ENCODE measurements at regions not wholly inside any gene's neighbourhood (a gene's known extent, or its start where the extent isn't known, plus 50 kb on each side); places are given as distances from the start of the nearest gene placed in this dataset.
A peak's percentile ranks its signal among the peaks of the same experiment; 100 is the strongest.
"Not testable (repeated sequence)": the region's sequence is repeated elsewhere in the genome, so short reads cannot be mapped to it uniquely, and the experiment has no call there.

- DNase-seq, result no peak
- intact Hi-C loops (cut with DNase I), result no loop called here
Measured at GRCh38 chr18:5728531-5728930, 166.8 kb downstream of the TMEM200C start.

GRCh38 chr18:5726011-5726410 lies 169.3 kb downstream of the TMEM200C start:
- peak in 1 of 42 donors; percentile 25 for DNase-seq
- intact Hi-C loops (cut with DNase I), result no loop called here

- DNase-seq, result no peak
- intact Hi-C loops (cut with DNase I), result no loop called here
Measured at GRCh38 chr18:5721924-5722323, 173.4 kb downstream of the TMEM200C start.

DNA sequence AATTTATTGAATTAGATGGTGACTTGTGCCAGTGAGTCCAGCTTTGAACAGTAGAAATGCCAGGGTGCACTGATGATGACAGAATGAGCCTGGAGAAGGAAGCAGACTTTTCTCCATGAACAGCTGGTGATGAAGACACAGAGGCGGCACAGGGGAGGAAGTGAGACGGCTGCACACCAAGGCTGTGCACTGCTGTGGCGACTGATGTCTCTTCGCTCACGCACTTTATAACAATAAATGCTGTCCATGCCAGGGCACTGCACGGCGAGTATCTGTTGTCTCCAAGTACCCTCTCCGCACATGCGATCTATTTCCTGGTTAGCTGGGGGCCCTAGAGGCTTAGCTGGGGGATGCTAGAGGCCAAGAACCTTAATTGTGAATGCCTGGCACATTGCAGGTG lies 175.2 kb downstream of the TMEM200C start:
- intact Hi-C loops (cut with DNase I), result no loop called here
- no peak for DNase-seq

GRCh38 chr18:5717256-5717655 lies 173.5 kb upstream of the EPB41L3 start:
- intact Hi-C loops (cut with DNase I), result no loop called here
- no peak for DNase-seq

DNA sequence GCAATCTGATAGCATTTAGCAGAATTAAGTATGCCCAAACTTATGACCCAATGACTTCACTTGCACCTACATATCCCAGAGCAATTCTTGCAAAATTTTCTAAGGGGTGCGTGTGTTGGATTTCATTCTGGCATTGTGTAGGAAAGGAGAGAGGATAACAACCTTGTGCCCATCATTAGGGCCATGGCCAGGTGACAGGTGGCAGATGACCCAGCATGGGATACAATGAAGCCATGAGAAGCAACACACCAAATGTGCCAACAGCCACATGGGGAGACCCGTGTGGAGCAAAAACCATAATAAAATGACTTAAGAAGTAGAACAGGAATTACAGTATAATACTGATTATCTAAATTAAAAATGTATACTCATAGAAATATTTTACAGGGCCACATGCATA lies 166.9 kb upstream of the EPB41L3 start:
- intact Hi-C loops (cut with DNase I), result no loop called here
- DNase-seq, result no peak

GRCh38 chr18:5710235-5710634 lies 166.4 kb upstream of the EPB41L3 start:
- intact Hi-C loops (cut with DNase I), result no loop called here
- DNase-seq, result no peak

GRCh38 chr18:5709476-5710095 lies 165.8 kb upstream of the EPB41L3 start:
- no peak for DNase-seq
- intact Hi-C loops (cut with DNase I), result no loop called here

GRCh38 chr18:5707586-5707985 lies 163.8 kb upstream of the EPB41L3 start:
- DNase-seq, result no peak
- intact Hi-C loops (cut with DNase I), result no loop called here

- intact Hi-C loops (cut with DNase I), result no loop called here
- no peak for DNase-seq
Measured at GRCh38 chr18:5705393-5705792, 161.6 kb upstream of the EPB41L3 start.

DNA sequence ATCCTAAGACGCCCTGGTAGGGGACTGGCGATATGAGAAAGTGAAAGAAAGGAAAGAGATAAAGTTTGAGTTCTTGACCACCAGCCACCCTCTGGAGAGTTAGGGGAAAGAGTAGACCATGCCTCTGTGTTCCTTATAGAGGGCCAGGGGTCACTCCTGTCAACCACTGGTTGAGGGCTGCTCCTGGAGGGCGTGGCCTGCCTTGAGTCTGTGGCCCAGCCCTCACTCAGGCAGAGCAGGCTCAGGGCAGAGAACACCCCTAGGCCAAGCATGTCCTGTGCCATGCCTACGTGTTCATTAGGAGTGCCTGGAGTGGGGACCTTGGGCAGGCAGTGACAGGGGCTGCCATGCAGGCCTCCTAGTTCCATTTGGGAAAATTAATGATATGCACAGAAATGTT lies 161.1 kb upstream of the EPB41L3 start:
- intact Hi-C loops (cut with DNase I), result no loop called here
- DNase-seq, result no peak

DNA sequence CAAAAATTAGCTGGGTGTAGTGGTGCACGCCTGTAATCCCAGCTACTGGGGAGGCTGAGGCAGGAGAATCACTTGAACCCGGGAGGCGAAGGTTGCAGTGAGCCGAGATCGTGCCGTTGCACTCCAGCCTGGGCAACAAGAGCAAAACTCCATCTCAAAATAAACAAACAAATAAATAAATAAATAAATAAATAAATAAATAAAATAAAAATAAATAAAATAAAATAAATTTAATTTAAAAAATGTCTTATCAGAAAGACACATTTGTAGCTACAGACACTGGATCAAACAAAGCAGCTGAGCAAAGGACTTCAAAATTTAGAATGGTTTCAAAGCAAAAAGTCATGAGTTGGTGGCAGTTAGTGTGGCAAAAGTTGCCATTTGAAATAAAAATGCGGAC lies 158.2 kb upstream of the EPB41L3 start:
- DNase-seq; intact Hi-C loops (cut with DNase I): not testable (repeated sequence)

- intact Hi-C loops (cut with DNase I), result no loop called here
- DNase-seq, result no peak
Measured at GRCh38 chr18:5693699-5694294, 150.0 kb upstream of the EPB41L3 start.

DNA sequence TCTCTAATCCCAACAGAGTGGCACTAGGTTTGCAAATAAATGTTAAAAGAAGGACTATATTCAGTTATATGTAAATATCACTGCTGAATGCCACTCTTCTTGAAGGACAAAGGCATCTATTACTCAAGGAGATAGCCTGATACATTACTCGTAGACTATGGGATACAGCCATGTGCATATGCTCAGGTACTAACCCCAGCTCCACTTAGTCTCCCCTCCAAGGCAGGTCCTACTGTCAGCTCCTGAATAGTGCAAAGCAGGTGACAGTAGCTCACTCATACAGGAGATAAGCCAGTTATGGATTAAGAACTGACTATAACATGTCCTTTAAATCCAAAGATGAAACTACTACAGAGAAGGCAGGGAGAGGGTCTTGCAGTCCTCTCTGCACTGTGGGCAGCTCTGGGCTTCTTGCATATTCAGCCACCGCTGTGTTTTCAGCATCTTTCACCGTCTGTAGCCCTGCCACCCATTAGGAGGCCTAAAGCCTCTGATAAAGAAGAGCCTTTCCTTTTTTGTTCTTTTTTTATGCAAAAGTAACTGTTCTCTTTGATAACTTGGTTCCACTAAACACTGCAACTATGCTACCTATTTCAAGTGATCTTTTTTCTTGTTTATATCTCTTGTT lies 135.1 kb upstream of the EPB41L3 start:
- intact Hi-C loops (cut with DNase I), result no loop called here
- no peak for DNase-seq

GRCh38 chr18:5678278-5678677 lies 134.5 kb upstream of the EPB41L3 start:
- intact Hi-C loops (cut with DNase I), result no loop called here

GRCh38 chr18:5673616-5674015 lies 129.8 kb upstream of the EPB41L3 start:
- DNase-seq, result no peak
- intact Hi-C loops (cut with DNase I), result no loop called here

More at GRCh38 chr18:5678278-5678677, 134.5 kb upstream of the EPB41L3 start:
- DNase-seq, result no peak

- intact Hi-C loops (cut with DNase I), result no loop called here
- DNase-seq, result no peak
Measured at GRCh38 chr18:5669585-5669984, 125.8 kb upstream of the EPB41L3 start.

GRCh38 chr18:5668087-5668715 lies 124.4 kb upstream of the EPB41L3 start:
- no peak for DNase-seq
- intact Hi-C loops (cut with DNase I), result no loop called here

DNA sequence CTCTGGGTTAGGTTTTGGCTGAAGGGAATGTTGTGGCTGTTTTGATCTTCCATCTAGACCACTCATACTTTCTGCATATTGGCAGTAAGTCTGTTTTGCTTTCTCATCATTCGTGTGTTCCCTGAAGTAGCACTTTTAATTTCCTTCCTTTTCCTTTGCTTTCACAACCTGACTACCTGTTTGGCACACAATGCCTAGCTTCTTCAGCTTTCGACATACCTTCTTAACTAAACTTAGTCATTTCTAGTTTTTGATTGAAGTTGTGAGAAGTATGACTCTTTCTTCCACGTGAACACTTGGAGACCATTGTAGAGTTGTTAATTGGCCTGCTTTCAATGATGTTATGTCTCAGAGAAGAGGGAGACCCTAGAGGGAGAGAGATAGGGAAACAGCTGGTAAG lies 123.6 kb upstream of the EPB41L3 start:
- no peak for DNase-seq
- intact Hi-C loops (cut with DNase I), result no loop called here

DNA sequence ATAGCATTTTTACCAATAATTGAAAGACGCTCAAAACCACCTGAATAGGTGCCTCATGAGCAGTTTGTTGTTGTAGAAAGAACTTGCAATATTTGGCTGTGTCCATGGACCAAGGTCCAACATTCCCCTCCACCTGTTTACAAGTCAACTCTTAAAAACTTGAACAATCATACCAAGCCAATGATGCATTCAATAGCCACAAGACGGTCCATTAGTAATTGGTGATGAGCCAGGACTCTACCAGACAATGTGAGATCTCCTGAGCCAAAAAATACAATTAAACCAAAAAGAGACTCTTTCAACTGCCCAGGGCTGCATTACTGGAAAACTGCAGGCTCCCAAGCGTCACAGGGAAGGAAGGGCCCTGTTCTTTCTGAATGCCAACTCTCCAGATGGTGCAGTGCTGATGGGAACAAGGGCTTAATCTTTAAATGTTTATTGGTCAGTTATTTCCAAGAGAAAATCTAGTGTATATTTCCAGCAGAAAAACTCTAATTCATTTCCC lies 118.8 kb upstream of the EPB41L3 start:
- DNase-seq, result no peak
- intact Hi-C loops (cut with DNase I), result no loop called here
